ENCODE measurements at regions not wholly inside any gene's neighbourhood (a gene's known extent, or its start where the extent isn't known, plus 50 kb on each side); places are given as distances from the start of the nearest gene placed in this dataset.

DNA sequence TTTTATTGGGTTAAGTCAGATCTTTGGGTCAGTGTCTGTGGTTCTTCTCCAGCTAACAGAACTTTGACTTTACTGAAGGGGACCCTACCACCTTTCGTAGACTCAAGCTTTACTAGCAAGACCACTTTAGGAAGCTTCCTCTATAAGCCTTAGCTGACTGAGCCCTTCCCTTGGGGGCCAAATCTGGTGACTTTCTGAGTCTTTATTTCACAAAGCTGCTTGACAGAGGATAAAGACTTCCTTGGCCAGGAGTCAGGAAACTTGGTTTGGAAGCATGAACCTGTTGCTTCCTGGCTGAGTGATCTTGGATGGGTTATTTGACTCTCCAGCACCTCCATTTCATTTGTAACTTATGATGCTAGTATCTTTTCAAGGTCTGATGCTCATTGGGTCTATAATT, 466.7 kb downstream of the TYW1 start:
- Histone ChIP-seq H3K36me3 (ENCODE audit: insufficient read depth, low read length) (no peaks in the 10 kb centered on the region), H3K79me2 (ENCODE audit: insufficient read depth, low read length) (no peaks in the 10 kb centered on the region), H4K20me1 (ENCODE audit: insufficient read depth, low read length, poor library complexity, severe bottlenecking) (no peaks in the 10 kb centered on the region), H3K27me3 (ENCODE audit: insufficient read depth, low read length, poor library complexity, severe bottlenecking) (no peaks in the 10 kb centered on the region), H3K9me3 (ENCODE audit: insufficient read depth, low read depth, low read length) (0 out of 2 replicates have a peak, but pooled peaks cover 2% of the 10 kb centered on the region), H3K4me2 (ENCODE audit: low read depth, low read length, poor library complexity, severe bottlenecking) (no peak overlapping the region), H3K9ac (ENCODE audit: low read depth, low read length, poor library complexity, severe bottlenecking) (no peak overlapping the region), H3F3A (ENCODE audit: low read depth) (no peaks in the 10 kb centered on the region), H3K9me2 (replicated peaks; ENCODE audit: low read depth, low read length) (no peaks in the 10 kb centered on the region), H2AFZ (ENCODE audit: low read length) (no peak overlapping the region), H3K4me3 (ENCODE audit: low read length, poor library complexity, severe bottlenecking) (no peak overlapping the region), H3K4me1 (ENCODE audit: insufficient read depth, low read length, poor library complexity, severe bottlenecking) (no peaks in the 10 kb centered on the region)
- TF ChIP-seq, protein P1, sequence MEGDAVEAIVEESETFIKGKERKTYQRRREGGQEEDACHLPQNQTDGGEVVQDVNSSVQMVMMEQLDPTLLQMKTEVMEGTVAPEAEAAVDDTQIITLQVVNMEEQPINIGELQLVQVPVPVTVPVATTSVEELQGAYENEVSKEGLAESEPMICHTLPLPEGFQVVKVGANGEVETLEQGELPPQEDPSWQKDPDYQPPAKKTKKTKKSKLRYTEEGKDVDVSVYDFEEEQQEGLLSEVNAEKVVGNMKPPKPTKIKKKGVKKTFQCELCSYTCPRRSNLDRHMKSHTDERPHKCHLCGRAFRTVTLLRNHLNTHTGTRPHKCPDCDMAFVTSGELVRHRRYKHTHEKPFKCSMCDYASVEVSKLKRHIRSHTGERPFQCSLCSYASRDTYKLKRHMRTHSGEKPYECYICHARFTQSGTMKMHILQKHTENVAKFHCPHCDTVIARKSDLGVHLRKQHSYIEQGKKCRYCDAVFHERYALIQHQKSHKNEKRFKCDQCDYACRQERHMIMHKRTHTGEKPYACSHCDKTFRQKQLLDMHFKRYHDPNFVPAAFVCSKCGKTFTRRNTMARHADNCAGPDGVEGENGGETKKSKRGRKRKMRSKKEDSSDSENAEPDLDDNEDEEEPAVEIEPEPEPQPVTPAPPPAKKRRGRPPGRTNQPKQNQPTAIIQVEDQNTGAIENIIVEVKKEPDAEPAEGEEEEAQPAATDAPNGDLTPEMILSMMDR (conservative IDR thresholded peaks at IDR 0.05; ENCODE audit: low read length): no peak
- no peak for TF ChIP-seq EZH2phosphoT487 (IDR thresholded peaks at IDR 0.05; ENCODE audit: borderline replicate concordance)

DNA sequence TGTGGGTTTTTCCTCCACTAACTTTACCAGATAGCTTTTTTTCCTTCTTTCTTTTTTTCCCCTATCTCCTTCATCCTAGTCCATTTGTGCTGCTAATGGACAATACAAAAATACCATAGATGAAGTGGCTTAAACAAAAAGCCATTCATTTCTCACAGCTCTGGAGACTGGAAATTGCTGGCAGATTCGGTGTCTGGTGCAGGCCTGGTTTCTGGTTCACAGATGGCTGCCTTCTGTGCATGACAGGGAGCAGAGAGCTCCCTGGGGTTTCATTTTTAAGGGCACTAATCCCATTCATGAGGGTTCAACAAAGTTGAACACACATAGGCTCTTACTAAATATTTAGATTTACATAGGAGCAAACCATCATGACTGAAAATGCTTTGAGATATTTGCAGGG, 467.4 kb downstream of the TYW1 start:
- Histone ChIP-seq H3K4me2 (ENCODE audit: low read depth, low read length, poor library complexity, severe bottlenecking) (no peak overlapping the region), H2AFZ (ENCODE audit: low read length) (no peak overlapping the region), H3K9me2 (replicated peaks; ENCODE audit: low read depth, low read length) (no peaks in the 10 kb centered on the region), H3K4me1 (ENCODE audit: insufficient read depth, low read length, poor library complexity, severe bottlenecking) (no peaks in the 10 kb centered on the region), H3K9ac (ENCODE audit: low read depth, low read length, poor library complexity, severe bottlenecking) (no peak overlapping the region), H3K4me3 (ENCODE audit: low read length, poor library complexity, severe bottlenecking) (no peak overlapping the region), H3K27me3 (ENCODE audit: insufficient read depth, low read length, poor library complexity, severe bottlenecking) (no peaks in the 10 kb centered on the region), H3K36me3 (ENCODE audit: insufficient read depth, low read length) (no peaks in the 10 kb centered on the region), H3F3A (ENCODE audit: low read depth) (no peaks in the 10 kb centered on the region), H3K79me2 (ENCODE audit: insufficient read depth, low read length) (no peaks in the 10 kb centered on the region), H4K20me1 (ENCODE audit: insufficient read depth, low read length, poor library complexity, severe bottlenecking) (no peaks in the 10 kb centered on the region), H3K9me3 (ENCODE audit: insufficient read depth, low read depth, low read length) (0 out of 2 replicates have a peak, but pooled peaks cover 4% of the 10 kb centered on the region)
- TF ChIP-seq, protein P1 (conservative IDR thresholded peaks at IDR 0.05; ENCODE audit: low read length): no peak
- no peak for TF ChIP-seq EZH2phosphoT487 (IDR thresholded peaks at IDR 0.05; ENCODE audit: borderline replicate concordance)

DNA sequence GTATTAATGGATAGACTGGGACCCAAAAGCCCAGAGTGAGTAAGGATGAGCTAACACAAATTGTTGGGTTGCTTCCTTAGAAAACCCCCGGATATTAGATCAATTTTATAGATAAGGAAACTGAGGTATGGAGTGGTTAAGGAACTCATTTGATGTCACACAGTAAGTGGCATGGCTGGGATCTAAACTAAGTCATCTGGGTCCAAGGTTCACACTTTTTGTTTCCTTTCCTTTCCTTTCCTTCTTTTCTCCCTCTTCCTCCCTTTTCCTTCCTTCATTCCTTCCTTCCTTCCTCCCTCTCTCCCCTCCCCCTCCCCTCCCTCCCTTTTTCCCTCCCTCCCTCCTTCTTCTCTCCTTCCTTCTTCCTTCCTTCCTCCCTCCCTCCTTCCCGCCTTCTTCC, 469.5 kb downstream of the TYW1 start:
- H3K9me3 ChIP-seq (ENCODE audit: insufficient read depth, low read depth, low read length): peaks cover 4% of the 10 kb centered on the region; the same call in 1 of the 2 replicates
- H3K9me2 ChIP-seq (replicated peaks; ENCODE audit: low read depth, low read length): no peaks in the 10 kb centered on the region
- H3K4me3 ChIP-seq (ENCODE audit: low read length, poor library complexity, severe bottlenecking): no peak overlapping the region
- H3K4me2 ChIP-seq (ENCODE audit: low read depth, low read length, poor library complexity, severe bottlenecking): no peak overlapping the region
- no peak overlapping the region for H2AFZ ChIP-seq (ENCODE audit: low read length)
- no peaks in the 10 kb centered on the region for H3K27me3 ChIP-seq (ENCODE audit: insufficient read depth, low read length, poor library complexity, severe bottlenecking)
- no peaks in the 10 kb centered on the region for H4K20me1 ChIP-seq (ENCODE audit: insufficient read depth, low read length, poor library complexity, severe bottlenecking)
- no peaks in the 10 kb centered on the region for H3K79me2 ChIP-seq (ENCODE audit: insufficient read depth, low read length)
- no peak overlapping the region for H3K9ac ChIP-seq (ENCODE audit: low read depth, low read length, poor library complexity, severe bottlenecking)
- no peaks in the 10 kb centered on the region for H3K4me1 ChIP-seq (ENCODE audit: insufficient read depth, low read length, poor library complexity, severe bottlenecking)
- no peaks in the 10 kb centered on the region for H3K36me3 ChIP-seq (ENCODE audit: insufficient read depth, low read length)
- H3F3A ChIP-seq (ENCODE audit: low read depth): no peaks in the 10 kb centered on the region
- TF ChIP-seq, protein P1 (conservative IDR thresholded peaks at IDR 0.05; ENCODE audit: low read length): no peak
- no peak for TF ChIP-seq EZH2phosphoT487 (IDR thresholded peaks at IDR 0.05; ENCODE audit: borderline replicate concordance)
